ENCODE measurements at regions not wholly inside any gene's neighbourhood (a gene's known extent, or its start where the extent isn't known, plus 50 kb on each side); places are given as distances from the start of the nearest gene placed in this dataset.

DNA sequence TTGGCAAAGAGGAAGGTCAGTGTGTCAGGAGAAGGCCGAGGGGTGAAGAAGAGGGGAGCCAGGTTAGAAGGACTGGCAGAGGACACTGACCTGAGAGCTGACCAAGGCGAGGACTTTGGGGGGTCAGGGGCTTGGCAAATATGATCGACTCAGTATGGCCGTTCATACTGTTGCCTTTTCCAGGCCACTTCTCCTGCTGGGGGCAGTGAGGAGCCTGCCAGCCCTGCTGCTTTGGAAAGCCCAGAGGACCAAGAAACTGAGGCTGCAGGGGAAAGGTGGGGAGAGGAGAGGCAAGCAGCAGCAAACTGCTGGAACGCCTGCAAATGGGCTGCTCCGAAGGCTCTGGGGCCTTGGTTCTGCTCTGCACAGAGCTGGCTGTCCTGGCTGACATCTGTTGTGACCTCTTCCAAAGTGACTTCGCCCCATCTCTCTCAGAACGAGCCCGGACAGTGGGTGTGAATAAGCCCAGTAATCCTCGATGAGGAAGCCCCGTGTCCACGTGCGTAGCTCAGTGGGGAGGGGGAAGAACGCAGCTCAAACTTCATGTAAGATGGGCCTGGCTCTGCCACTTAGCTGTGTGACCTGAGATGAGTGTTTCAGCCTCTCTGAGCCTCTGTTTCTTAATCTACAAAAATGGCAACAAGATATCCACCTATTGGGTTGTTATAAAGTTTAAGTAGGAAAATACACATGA, 111.3 kb downstream of the SALL1 start:
- H3K4me3 ChIP-seq: no peak overlapping the region
- no peak overlapping the region for H3K27ac ChIP-seq
- no peak for DNase-seq
- no peaks in the 10 kb centered on the region for H3K36me3 ChIP-seq
- no peaks in the 10 kb centered on the region for H3K4me1 ChIP-seq
- TF ChIP-seq, protein P1, sequence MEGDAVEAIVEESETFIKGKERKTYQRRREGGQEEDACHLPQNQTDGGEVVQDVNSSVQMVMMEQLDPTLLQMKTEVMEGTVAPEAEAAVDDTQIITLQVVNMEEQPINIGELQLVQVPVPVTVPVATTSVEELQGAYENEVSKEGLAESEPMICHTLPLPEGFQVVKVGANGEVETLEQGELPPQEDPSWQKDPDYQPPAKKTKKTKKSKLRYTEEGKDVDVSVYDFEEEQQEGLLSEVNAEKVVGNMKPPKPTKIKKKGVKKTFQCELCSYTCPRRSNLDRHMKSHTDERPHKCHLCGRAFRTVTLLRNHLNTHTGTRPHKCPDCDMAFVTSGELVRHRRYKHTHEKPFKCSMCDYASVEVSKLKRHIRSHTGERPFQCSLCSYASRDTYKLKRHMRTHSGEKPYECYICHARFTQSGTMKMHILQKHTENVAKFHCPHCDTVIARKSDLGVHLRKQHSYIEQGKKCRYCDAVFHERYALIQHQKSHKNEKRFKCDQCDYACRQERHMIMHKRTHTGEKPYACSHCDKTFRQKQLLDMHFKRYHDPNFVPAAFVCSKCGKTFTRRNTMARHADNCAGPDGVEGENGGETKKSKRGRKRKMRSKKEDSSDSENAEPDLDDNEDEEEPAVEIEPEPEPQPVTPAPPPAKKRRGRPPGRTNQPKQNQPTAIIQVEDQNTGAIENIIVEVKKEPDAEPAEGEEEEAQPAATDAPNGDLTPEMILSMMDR (IDR thresholded peaks at IDR 0.05): no peak
- H3K9me3 ChIP-seq: no peaks in the 10 kb centered on the region
- intact Hi-C loops (cut with DNase I; ENCODE audit: low total_unique reads): no loop called here
- H3K27me3 ChIP-seq: no peaks in the 10 kb centered on the region

DNA sequence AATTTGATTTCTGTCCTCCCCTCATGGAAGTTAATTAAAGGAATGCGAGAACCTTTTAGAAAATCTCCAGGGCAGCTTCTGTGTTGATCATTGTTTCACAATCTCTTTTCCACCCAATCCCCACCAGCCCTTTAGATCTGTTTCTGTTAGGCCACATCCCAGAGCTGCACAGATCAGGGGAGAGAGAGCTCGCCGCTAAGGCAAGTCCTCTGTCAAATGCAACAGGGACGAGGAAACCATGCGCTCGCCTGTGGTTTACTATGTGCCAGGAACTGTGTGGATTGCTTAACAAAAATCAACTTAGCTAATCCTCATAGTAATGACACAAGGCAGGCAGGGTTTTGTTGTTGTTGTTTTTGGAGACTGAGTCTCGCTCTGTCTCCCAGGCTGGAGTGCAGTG, 115.4 kb downstream of the SALL1 start:
- intact Hi-C loops (cut with DNase I; ENCODE audit: low total_unique reads): no loop called here

DNA sequence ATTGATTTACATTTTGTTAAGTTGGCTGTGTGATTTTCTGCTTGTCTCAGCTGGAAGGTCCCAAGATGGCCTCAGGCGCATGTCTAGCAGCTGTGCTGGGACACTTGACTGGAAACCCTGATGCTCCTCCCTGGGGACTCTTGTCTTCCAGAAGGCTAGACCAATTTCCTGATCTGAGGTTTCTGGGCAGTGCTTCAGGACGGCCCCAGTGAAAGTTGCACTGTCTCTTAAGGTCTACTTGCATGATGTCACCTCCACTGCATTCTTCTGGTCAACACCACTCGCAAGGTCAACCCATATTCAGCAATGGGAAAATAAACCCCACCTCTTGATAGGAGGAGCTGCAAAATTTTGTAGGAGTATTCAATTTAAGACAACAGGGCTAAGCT, 116.0 kb downstream of the SALL1 start:
- intact Hi-C loops (cut with DNase I; ENCODE audit: low total_unique reads): no loop called here
- H3K36me3 ChIP-seq: no peaks in the 10 kb centered on the region
- no peak for DNase-seq
- no peak overlapping the region for H3K27ac ChIP-seq
- TF ChIP-seq, protein P1 (IDR thresholded peaks at IDR 0.05): no peak
- no peaks in the 10 kb centered on the region for H3K4me1 ChIP-seq
- no peak overlapping the region for H3K4me3 ChIP-seq
- H3K27me3 ChIP-seq: no peaks in the 10 kb centered on the region
- H3K9me3 ChIP-seq: no peaks in the 10 kb centered on the region

More for the DNA sequence above, 115.4 kb downstream of the SALL1 start:
- no peak overlapping the region for H3K4me3 ChIP-seq
- H3K27me3 ChIP-seq: no peaks in the 10 kb centered on the region
- DNase-seq: no peak
- TF ChIP-seq, protein P1 (IDR thresholded peaks at IDR 0.05): no peak
- no peaks in the 10 kb centered on the region for H3K4me1 ChIP-seq
- H3K27ac ChIP-seq: no peak overlapping the region
- H3K9me3 ChIP-seq: no peaks in the 10 kb centered on the region
- H3K36me3 ChIP-seq: no peaks in the 10 kb centered on the region

DNA sequence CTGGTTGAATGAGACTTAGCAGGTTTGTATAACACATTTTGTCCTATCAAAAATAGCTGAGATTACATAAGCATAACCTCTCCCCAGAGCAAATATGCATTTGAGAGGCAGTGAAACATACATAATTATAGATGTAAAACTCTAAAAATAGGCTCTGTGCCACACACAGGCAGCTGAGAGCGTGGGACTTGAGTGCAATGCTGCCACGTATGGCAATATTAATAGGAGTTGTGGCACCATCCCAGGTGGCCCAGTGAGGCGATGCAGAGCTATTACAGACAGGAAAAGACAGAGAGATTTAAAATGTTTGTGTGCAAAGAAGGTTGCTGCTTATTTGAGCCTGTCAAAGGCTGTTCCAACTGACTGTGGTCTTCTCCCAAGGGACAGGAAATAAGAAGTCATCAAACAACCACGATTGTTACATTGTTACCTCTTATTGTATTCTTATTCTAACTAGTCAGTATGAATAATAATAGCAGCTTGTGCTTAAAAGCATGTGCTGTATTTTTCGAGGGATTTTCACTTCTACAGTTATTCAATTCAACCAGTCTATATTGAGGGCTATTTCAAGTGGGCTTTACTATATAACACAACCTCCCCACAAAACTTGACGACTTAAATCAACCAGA, 116.5 kb downstream of the SALL1 start:
- no peaks in the 10 kb centered on the region for H3K4me1 ChIP-seq
- intact Hi-C loops (cut with DNase I; ENCODE audit: low total_unique reads): no loop called here
- no peaks in the 10 kb centered on the region for H3K9me3 ChIP-seq
- H3K27me3 ChIP-seq: no peaks in the 10 kb centered on the region
- no peaks in the 10 kb centered on the region for H3K36me3 ChIP-seq
- H3K4me3 ChIP-seq: no peak overlapping the region
- TF ChIP-seq, protein P1 (IDR thresholded peaks at IDR 0.05): no peak
- H3K27ac ChIP-seq: no peak overlapping the region
- DNase-seq: no peak

DNA sequence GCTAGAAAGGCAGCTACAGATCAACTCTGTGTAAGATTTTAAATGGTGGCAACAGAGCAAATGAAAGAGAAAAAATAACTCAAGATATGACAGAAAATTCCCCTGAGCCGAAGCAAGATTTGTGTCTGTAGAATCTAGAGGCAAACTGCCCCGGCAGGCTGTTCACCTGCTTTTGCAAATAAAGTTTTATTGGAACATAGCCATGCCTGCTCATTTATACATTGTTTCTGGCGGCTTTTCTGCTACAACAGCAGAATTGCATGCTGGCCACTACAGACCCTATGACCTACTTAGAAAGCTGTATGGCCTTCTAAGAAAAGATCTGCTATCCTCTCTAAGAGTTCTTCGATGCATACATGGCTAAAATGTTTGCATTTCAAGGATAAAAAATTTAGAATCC, 119.5 kb downstream of the SALL1 start:
- no peak overlapping the region for H3K4me3 ChIP-seq
- intact Hi-C loops (cut with DNase I; ENCODE audit: low total_unique reads): no loop called here
- no peak for DNase-seq
- no peaks in the 10 kb centered on the region for H3K27me3 ChIP-seq
- H3K9me3 ChIP-seq: no peaks in the 10 kb centered on the region
- H3K27ac ChIP-seq: no peak overlapping the region
- H3K4me1 ChIP-seq: no peaks in the 10 kb centered on the region
- no peaks in the 10 kb centered on the region for H3K36me3 ChIP-seq
- TF ChIP-seq, protein P1 (IDR thresholded peaks at IDR 0.05): no peak
